ENCODE measurements at regions not wholly inside any gene's neighbourhood (a gene's known extent, or its start where the extent isn't known, plus 50 kb on each side); places are given as distances from the start of the nearest gene placed in this dataset.

DNA sequence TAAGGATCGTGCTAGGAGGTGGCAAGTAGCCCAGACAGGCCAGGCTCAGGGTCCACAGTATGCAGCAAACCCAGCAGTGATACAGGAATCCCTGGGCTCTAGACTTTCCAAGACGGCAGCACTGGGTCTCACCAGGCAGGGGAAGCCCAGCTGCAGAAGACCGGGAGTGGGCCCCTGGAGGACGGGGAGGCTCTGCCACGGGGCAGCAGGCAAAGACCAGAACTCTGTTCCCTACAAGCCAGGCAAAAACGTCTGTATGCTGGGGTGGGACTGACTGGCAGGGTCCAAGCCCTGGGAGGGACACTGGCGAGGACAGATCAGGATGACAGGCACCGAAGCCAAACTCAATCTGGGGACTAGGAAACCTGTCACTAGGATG is 98.9 kb upstream of the SEC11C start:
- TF ChIP-seq, protein P1, sequence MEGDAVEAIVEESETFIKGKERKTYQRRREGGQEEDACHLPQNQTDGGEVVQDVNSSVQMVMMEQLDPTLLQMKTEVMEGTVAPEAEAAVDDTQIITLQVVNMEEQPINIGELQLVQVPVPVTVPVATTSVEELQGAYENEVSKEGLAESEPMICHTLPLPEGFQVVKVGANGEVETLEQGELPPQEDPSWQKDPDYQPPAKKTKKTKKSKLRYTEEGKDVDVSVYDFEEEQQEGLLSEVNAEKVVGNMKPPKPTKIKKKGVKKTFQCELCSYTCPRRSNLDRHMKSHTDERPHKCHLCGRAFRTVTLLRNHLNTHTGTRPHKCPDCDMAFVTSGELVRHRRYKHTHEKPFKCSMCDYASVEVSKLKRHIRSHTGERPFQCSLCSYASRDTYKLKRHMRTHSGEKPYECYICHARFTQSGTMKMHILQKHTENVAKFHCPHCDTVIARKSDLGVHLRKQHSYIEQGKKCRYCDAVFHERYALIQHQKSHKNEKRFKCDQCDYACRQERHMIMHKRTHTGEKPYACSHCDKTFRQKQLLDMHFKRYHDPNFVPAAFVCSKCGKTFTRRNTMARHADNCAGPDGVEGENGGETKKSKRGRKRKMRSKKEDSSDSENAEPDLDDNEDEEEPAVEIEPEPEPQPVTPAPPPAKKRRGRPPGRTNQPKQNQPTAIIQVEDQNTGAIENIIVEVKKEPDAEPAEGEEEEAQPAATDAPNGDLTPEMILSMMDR (IDR thresholded peaks at IDR 0.05) = no peak
- TF ChIP-seq POLR2A (IDR thresholded peaks at IDR 0.05) = no peak

Measured in heart left ventricle (tissue), 13 donors.